GM23338 (cell line): ENCODE measurements at regions not wholly inside any gene's neighbourhood (a gene's known extent, or its start where the extent isn't known, plus 50 kb on each side); places are given as distances from the start of the nearest gene placed in this dataset.

ENCODE experiments used
- ATAC-seq: fragments of 200-7000 bp; cut with Tn5 transposase; 3 replicates; pipeline ENCODE4 v1.9.1; 2020
- DNase-seq: peaks from one replicate; pipeline ENCODE4 v3.0.0-alpha.2; 2015; ENCODE audit warnings: low spot score
- H2AFZ ChIP-seq: fragments of 200-600 bp; sonication (generic); 2 replicates; pipeline ENCODE4 v1.8.0; 2016; ENCODE audit warnings: antibody characterized with exemption, mild to moderate bottlenecking, moderate library complexity
- H3F3A ChIP-seq: fragments of 200-600 bp; sonication (generic); replicated peaks from 2 replicates; pipeline ENCODE4 v1.8.0; 2017; ENCODE audit warnings: antibody characterized with exemption, mixed run types, low read depth
- H3K27ac ChIP-seq: fragments of 200-600 bp; sonication (generic); 2 replicates; pipeline ENCODE4 v1.6.1; 2016; ENCODE audit warnings: low read depth
- H3K27me3 ChIP-seq: fragments of 200-600 bp; sonication (generic); 2 replicates; pipeline ENCODE4 v1.8.0; 2016; ENCODE audit warnings: mild to moderate bottlenecking, mixed run types, moderate library complexity; ENCODE audit not compliant: insufficient read depth
- H3K36me3 ChIP-seq: fragments of 200-600 bp; sonication (generic); 2 replicates; pipeline ENCODE4 v1.8.0; 2016; ENCODE audit warnings: mild to moderate bottlenecking; ENCODE audit not compliant: insufficient read depth
- H3K4me1 ChIP-seq: fragments of 200-600 bp; sonication (generic); 2 replicates; pipeline ENCODE4 v1.8.0; 2016; ENCODE audit warnings: mild to moderate bottlenecking, moderate library complexity; ENCODE audit not compliant: insufficient read depth
- H3K4me2 ChIP-seq: fragments of 200-600 bp; sonication (generic); 2 replicates; pipeline ENCODE4 v1.7.1; 2017; ENCODE audit warnings: mixed run types
- H3K4me3 ChIP-seq: fragments of 200-600 bp; sonication (generic); 2 replicates; pipeline ENCODE4 v1.6.1; 2016; ENCODE audit warnings: mixed run types
- H3K79me2 ChIP-seq: fragments of 200-600 bp; sonication (generic); replicated peaks from 2 replicates; pipeline ENCODE4 v1.8.0; 2017; ENCODE audit warnings: mild to moderate bottlenecking; ENCODE audit not compliant: insufficient read depth
- H3K9me2 ChIP-seq: fragments of 200-600 bp; sonication (generic); 2 replicates; pipeline ENCODE4 v1.8.0; 2017; ENCODE audit not compliant: insufficient read depth
- H4K20me1 ChIP-seq: fragments of 200-600 bp; sonication (generic); replicated peaks from 2 replicates; pipeline ENCODE4 v1.8.0; 2017; ENCODE audit warnings: mild to moderate bottlenecking; ENCODE audit not compliant: insufficient read depth
- H3K27ac Mint-ChIP-seq: 2 replicates; pipeline ENCODE4 v1.8.0; 2020; ENCODE audit warnings: inconsistent platforms, mild to moderate bottlenecking, moderate library complexity, mixed read lengths
- H3K27me3 Mint-ChIP-seq: 3 replicates; pipeline ENCODE4 v1.8.0; 2022; ENCODE audit warnings: low read depth, mild to moderate bottlenecking, moderate library complexity, mixed read lengths, inconsistent platforms; ENCODE audit not compliant: insufficient read depth, poor library complexity
- H3K36me3 Mint-ChIP-seq: 3 replicates; pipeline ENCODE4 v1.8.0; 2021; ENCODE audit warnings: low read depth, mild to moderate bottlenecking, inconsistent platforms, moderate library complexity, mixed read lengths
- H3K4me1 Mint-ChIP-seq: 3 replicates; pipeline ENCODE4 v1.8.0; 2020; ENCODE audit warnings: mild to moderate bottlenecking, inconsistent platforms, mixed read lengths
- H3K4me3 Mint-ChIP-seq: 3 replicates; pipeline ENCODE4 v1.8.0; 2021; ENCODE audit warnings: moderate library complexity, mild to moderate bottlenecking, inconsistent platforms, mixed read lengths
- H3K9me3 Mint-ChIP-seq: 3 replicates; pipeline ENCODE4 v1.8.0; 2020; ENCODE audit warnings: moderate library complexity, mild to moderate bottlenecking, inconsistent platforms, mixed read lengths
- CREB1 ChIP-seq: fragments of 250-450 bp; sonication (Bioruptor Pico); IDR thresholded peaks from 2 replicates; pipeline ENCODE4 v1.5.0; 2020; ENCODE audit warnings: low read depth, mild to moderate bottlenecking, moderate library complexity
- EZH2 ChIP-seq: fragments of 200-600 bp; sonication (generic); IDR thresholded peaks from one replicate; pipeline ENCODE4 v1.8.0; 2017; ENCODE audit warnings: antibody characterized with exemption, mild to moderate bottlenecking, low read depth; ENCODE audit not compliant: unreplicated experiment
- EZH2phosphoT487 ChIP-seq: fragments of 200-600 bp; sonication (generic); IDR thresholded peaks from one replicate; pipeline ENCODE4 v1.8.1; 2018; ENCODE audit warnings: antibody characterized with exemption; ENCODE audit not compliant: unreplicated experiment
- JUNB ChIP-seq: IDR thresholded peaks from one replicate; pipeline ENCODE4 v1.6.1; 2016; ENCODE audit warnings: antibody characterized with exemption; ENCODE audit not compliant: unreplicated experiment
- NANOG ChIP-seq: IDR thresholded peaks from 2 replicates; pipeline ENCODE4 v1.6.1; 2016; ENCODE audit warnings: antibody characterized with exemption, borderline replicate concordance
- POLR2AphosphoS5 ChIP-seq: IDR thresholded peaks from 2 replicates; pipeline ENCODE4 v1.6.1; 2016; ENCODE audit warnings: antibody characterized with exemption, low read depth
- REST ChIP-seq: IDR thresholded peaks from one replicate; pipeline ENCODE4 v1.6.1; 2018; ENCODE audit warnings: antibody characterized with exemption; ENCODE audit not compliant: unreplicated experiment
- STAT1 ChIP-seq: IDR thresholded peaks from one replicate; pipeline ENCODE4 v1.6.1; 2016; ENCODE audit warnings: antibody characterized with exemption; ENCODE audit not compliant: unreplicated experiment
- ZNF114 ChIP-seq: fragments of 250-450 bp; sonication (Bioruptor Pico); IDR thresholded peaks from 2 replicates; pipeline ENCODE4 v1.5.0; 2020; ENCODE audit warnings: mild to moderate bottlenecking, moderate library complexity
- ZNF331 ChIP-seq: fragments of 250-450 bp; sonication (Bioruptor Pico); IDR thresholded peaks from 2 replicates; pipeline ENCODE4 v1.5.0; 2020; ENCODE audit warnings: low read depth, mild to moderate bottlenecking, moderate library complexity
- TF ChIP-seq, protein P1 (sequence below): IDR thresholded peaks from 2 replicates; pipeline ENCODE4 v1.6.1; 2016; ENCODE audit warnings: antibody characterized with exemption
- TF ChIP-seq, protein P2 (sequence below): fragments of 250-450 bp; sonication (Bioruptor Pico); IDR thresholded peaks from 2 replicates; pipeline ENCODE4 v1.5.0; 2020; ENCODE audit warnings: mild to moderate bottlenecking, moderate library complexity

GRCh38 chr11:106514706-106515105 is 437.2 kb downstream of the AASDHPPT start:
- H3K4me3 Mint-ChIP-seq, result no peak overlapping the region
- Histone ChIP-seq H2AFZ (no peak overlapping the region), H3F3A (no peaks in the 10 kb centered on the region), H3K9me2 (peaks cover under 1% of the 10 kb centered on the region; the same call in 1 of the 2 replicates), H3K4me2 (no peak overlapping the region), H3K36me3 (no peaks in the 10 kb centered on the region), H4K20me1 (no peaks in the 10 kb centered on the region), H3K79me2 (no peaks in the 10 kb centered on the region), H3K27me3 (no peaks in the 10 kb centered on the region), H3K4me3 (no peak overlapping the region), H3K4me1 (no peaks in the 10 kb centered on the region), H3K27ac (no peak overlapping the region)
- TF ChIP-seq CREB1 (CRISPR knock-in tag) (no peak), POLR2AphosphoS5 (no peak), NANOG (no peak), ZNF331 (CRISPR knock-in tag) (no peak), JUNB (no peak), ZNF114 (CRISPR knock-in tag) (no peak), EZH2 (no peak)
- TF ChIP-seq, protein P1, sequence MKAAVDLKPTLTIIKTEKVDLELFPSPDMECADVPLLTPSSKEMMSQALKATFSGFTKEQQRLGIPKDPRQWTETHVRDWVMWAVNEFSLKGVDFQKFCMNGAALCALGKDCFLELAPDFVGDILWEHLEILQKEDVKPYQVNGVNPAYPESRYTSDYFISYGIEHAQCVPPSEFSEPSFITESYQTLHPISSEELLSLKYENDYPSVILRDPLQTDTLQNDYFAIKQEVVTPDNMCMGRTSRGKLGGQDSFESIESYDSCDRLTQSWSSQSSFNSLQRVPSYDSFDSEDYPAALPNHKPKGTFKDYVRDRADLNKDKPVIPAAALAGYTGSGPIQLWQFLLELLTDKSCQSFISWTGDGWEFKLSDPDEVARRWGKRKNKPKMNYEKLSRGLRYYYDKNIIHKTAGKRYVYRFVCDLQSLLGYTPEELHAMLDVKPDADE, result no peak
- no peaks in the 10 kb centered on the region for H3K4me1 Mint-ChIP-seq
- H3K27me3 Mint-ChIP-seq, result no peaks in the 10 kb centered on the region
- no peaks in the 10 kb centered on the region for H3K36me3 Mint-ChIP-seq
- H3K9me3 Mint-ChIP-seq, result no peaks in the 10 kb centered on the region
- no peak for ATAC-seq
- DNase-seq, result no peak
- H3K27ac Mint-ChIP-seq, result no peak overlapping the region

- no peak for DNase-seq
- Histone ChIP-seq H3K27ac (no peak overlapping the region), H3K9me2 (0 out of 2 replicates have a peak, but pooled peaks cover 2% of the 10 kb centered on the region), H3K4me3 (no peak overlapping the region), H3K79me2 (no peaks in the 10 kb centered on the region), H4K20me1 (no peaks in the 10 kb centered on the region), H3K36me3 (no peaks in the 10 kb centered on the region), H3K4me2 (no peak overlapping the region), H3F3A (no peaks in the 10 kb centered on the region), H3K4me1 (0 out of 2 replicates have a peak, but pooled peaks cover 5% of the 10 kb centered on the region), H2AFZ (no peak overlapping the region), H3K27me3 (no peaks in the 10 kb centered on the region)
- Mint-ChIP-seq H3K27me3 (no peaks in the 10 kb centered on the region), H3K4me3 (no peak overlapping the region), H3K36me3 (no peaks in the 10 kb centered on the region), H3K4me1 (no peaks in the 10 kb centered on the region; the same call in 2 of the 3 replicates), H3K9me3 (no peaks in the 10 kb centered on the region), H3K27ac (no peak overlapping the region)
- no peak for ATAC-seq
- TF ChIP-seq STAT1, result no peak
- no peak for TF ChIP-seq ZNF114 (CRISPR knock-in tag)
- no peak for TF ChIP-seq REST
- TF ChIP-seq POLR2AphosphoS5, result no peak
- no peak for TF ChIP-seq EZH2phosphoT487
- TF ChIP-seq NANOG, result no peak
- TF ChIP-seq, protein P2, sequence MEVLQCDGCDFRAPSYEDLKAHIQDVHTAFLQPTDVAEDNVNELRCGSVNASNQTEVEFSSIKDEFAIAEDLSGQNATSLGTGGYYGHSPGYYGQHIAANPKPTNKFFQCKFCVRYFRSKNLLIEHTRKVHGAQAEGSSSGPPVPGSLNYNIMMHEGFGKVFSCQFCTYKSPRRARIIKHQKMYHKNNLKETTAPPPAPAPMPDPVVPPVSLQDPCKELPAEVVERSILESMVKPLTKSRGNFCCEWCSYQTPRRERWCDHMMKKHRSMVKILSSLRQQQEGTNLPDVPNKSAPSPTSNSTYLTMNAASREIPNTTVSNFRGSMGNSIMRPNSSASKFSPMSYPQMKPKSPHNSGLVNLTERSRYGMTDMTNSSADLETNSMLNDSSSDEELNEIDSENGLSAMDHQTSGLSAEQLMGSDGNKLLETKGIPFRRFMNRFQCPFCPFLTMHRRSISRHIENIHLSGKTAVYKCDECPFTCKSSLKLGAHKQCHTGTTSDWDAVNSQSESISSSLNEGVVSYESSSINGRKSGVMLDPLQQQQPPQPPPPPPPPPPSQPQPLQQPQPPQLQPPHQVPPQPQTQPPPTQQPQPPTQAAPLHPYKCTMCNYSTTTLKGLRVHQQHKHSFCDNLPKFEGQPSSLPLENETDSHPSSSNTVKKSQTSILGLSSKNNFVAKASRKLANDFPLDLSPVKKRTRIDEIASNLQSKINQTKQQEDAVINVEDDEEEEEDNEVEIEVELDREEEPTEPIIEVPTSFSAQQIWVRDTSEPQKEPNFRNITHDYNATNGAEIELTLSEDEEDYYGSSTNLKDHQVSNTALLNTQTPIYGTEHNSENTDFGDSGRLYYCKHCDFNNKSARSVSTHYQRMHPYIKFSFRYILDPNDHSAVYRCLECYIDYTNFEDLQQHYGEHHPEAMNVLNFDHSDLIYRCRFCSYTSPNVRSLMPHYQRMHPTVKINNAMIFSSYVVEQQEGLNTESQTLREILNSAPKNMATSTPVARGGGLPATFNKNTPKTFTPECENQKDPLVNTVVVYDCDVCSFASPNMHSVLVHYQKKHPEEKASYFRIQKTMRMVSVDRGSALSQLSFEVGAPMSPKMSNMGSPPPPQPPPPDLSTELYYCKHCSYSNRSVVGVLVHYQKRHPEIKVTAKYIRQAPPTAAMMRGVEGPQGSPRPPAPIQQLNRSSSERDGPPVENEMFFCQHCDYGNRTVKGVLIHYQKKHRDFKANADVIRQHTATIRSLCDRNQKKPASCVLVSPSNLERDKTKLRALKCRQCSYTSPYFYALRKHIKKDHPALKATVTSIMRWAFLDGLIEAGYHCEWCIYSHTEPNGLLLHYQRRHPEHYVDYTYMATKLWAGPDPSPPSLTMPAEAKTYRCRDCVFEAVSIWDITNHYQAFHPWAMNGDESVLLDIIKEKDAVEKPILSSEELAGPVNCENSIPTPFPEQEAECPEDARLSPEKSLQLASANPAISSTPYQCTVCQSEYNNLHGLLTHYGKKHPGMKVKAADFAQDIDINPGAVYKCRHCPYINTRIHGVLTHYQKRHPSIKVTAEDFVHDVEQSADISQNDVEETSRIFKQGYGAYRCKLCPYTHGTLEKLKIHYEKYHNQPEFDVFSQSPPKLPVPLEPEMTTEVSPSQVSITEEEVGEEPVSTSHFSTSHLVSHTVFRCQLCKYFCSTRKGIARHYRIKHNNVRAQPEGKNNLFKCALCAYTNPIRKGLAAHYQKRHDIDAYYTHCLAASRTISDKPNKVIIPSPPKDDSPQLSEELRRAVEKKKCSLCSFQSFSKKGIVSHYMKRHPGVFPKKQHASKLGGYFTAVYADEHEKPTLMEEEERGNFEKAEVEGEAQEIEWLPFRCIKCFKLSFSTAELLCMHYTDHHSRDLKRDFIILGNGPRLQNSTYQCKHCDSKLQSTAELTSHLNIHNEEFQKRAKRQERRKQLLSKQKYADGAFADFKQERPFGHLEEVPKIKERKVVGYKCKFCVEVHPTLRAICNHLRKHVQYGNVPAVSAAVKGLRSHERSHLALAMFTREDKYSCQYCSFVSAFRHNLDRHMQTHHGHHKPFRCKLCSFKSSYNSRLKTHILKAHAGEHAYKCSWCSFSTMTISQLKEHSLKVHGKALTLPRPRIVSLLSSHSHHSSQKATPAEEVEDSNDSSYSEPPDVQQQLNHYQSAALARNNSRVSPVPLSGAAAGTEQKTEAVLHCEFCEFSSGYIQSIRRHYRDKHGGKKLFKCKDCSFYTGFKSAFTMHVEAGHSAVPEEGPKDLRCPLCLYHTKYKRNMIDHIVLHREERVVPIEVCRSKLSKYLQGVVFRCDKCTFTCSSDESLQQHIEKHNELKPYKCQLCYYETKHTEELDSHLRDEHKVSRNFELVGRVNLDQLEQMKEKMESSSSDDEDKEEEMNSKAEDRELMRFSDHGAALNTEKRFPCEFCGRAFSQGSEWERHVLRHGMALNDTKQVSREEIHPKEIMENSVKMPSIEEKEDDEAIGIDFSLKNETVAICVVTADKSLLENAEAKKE (CRISPR knock-in tag), result no peak
- TF ChIP-seq ZNF331 (CRISPR knock-in tag), result no peak
- TF ChIP-seq EZH2, result no peak
These were observed 440.0 kb downstream of the AASDHPPT start for GRCh38 chr11:106517426-106517825.
